H9 (cell line): ENCODE measurements at regions not wholly inside any gene's neighbourhood (a gene's known extent, or its start where the extent isn't known, plus 50 kb on each side); places are given as distances from the start of the nearest gene placed in this dataset.

Experiments
- DNase-seq: peaks from one replicate; pipeline ENCODE4 v3.0.0-alpha.2; 2017
- H2AFZ ChIP-seq: one replicate; pipeline ENCODE4 v1.6.1; 2013; ENCODE audit warnings: mild to moderate bottlenecking, low read length, control low read depth, moderate library complexity
- H2AK5ac ChIP-seq: 2 replicates; pipeline ENCODE4 v1.6.1; 2013; ENCODE audit warnings: low read length, control low read depth, mixed read lengths; ENCODE audit not compliant: insufficient read length
- H2BK120ac ChIP-seq: one replicate; pipeline ENCODE4 v1.6.1; 2013; ENCODE audit warnings: low read depth, mild to moderate bottlenecking, low read length, control low read depth, inconsistent platforms; ENCODE audit not compliant: poor library complexity, severe bottlenecking
- H2BK12ac ChIP-seq: 2 replicates; pipeline ENCODE4 v1.6.1; 2013; ENCODE audit warnings: low read length, control low read depth, mixed read lengths, low read depth; ENCODE audit not compliant: insufficient read length
- H2BK15ac ChIP-seq: 2 replicates; pipeline ENCODE4 v1.6.1; 2013; ENCODE audit warnings: low read depth, low read length, control low read depth
- H2BK20ac ChIP-seq: one replicate; pipeline ENCODE4 v1.6.1; 2013; ENCODE audit warnings: low read depth, mild to moderate bottlenecking, low read length, control low read depth, inconsistent platforms; ENCODE audit not compliant: poor library complexity, severe bottlenecking
- H2BK5ac ChIP-seq: 2 replicates; pipeline ENCODE4 v1.6.1; 2013; ENCODE audit warnings: low read length, control low read depth, mixed read lengths; ENCODE audit not compliant: insufficient read length
- H3K14ac ChIP-seq: 2 replicates; pipeline ENCODE4 v1.6.1; 2013; ENCODE audit warnings: low read length, control low read depth; ENCODE audit not compliant: insufficient read depth
- H3K18ac ChIP-seq: 2 replicates; pipeline ENCODE4 v1.6.1; 2013; ENCODE audit warnings: low read depth, mild to moderate bottlenecking, mixed read lengths, low read length, control low read depth; ENCODE audit not compliant: insufficient read length
- H3K23ac ChIP-seq: 2 replicates; pipeline ENCODE4 v1.6.1; 2013; ENCODE audit warnings: low read length, control low read depth, mixed read lengths, low read depth; ENCODE audit not compliant: insufficient read length
- H3K23me2 ChIP-seq: 2 replicates; pipeline ENCODE4 v1.6.1; 2013; ENCODE audit warnings: low read depth, mild to moderate bottlenecking, mixed read lengths, low read length, control low read depth; ENCODE audit not compliant: insufficient read length, poor library complexity, severe bottlenecking
- H3K27ac ChIP-seq: 2 replicates; pipeline ENCODE4 v1.5.1; 2013; ENCODE audit warnings: low read length, control low read depth, mixed read lengths, low read depth; ENCODE audit not compliant: insufficient read length
- H3K27me3 ChIP-seq: 2 replicates; pipeline ENCODE4 v1.6.1; 2013; ENCODE audit warnings: low read length, control low read depth, inconsistent platforms; ENCODE audit not compliant: insufficient read depth
- H3K4ac ChIP-seq: 2 replicates; pipeline ENCODE4 v1.6.1; 2013; ENCODE audit warnings: low read depth, mild to moderate bottlenecking, control low read depth, inconsistent platforms, low read length, moderate library complexity
- H3K4me1 ChIP-seq: 2 replicates; pipeline ENCODE4 v1.6.1; 2013; ENCODE audit warnings: low read length, control low read depth, inconsistent platforms; ENCODE audit not compliant: insufficient read depth
- H3K4me2 ChIP-seq: 2 replicates; pipeline ENCODE4 v1.6.1; 2013; ENCODE audit warnings: low read length, control low read depth, mixed read lengths; ENCODE audit not compliant: insufficient read length, insufficient read depth
- H3K56ac ChIP-seq: 2 replicates; pipeline ENCODE4 v1.6.1; 2013; ENCODE audit warnings: low read depth, mild to moderate bottlenecking, mixed read lengths, low read length, control low read depth; ENCODE audit not compliant: insufficient read length
- H3K79me1 ChIP-seq: 2 replicates; pipeline ENCODE4 v1.6.1; 2013; ENCODE audit warnings: low read depth, mild to moderate bottlenecking, moderate library complexity, low read length, control low read depth, inconsistent platforms; ENCODE audit not compliant: insufficient read depth, poor library complexity, severe bottlenecking
- H3K79me2 ChIP-seq: 2 replicates; pipeline ENCODE4 v1.6.1; 2013; ENCODE audit warnings: low read length, control low read depth, inconsistent platforms; ENCODE audit not compliant: insufficient read depth
- H3K9ac ChIP-seq: 2 replicates; pipeline ENCODE4 v1.6.1; 2013; ENCODE audit warnings: low read length, control low read depth, mixed read lengths; ENCODE audit not compliant: insufficient read length; ENCODE audit errors: extremely low read depth
- H3K9me3 ChIP-seq: one replicate; pipeline ENCODE4 v1.6.1; 2013; ENCODE audit warnings: low read depth, low read length, inconsistent platforms; ENCODE audit not compliant: control insufficient read depth
- H3T11ph ChIP-seq: one replicate; pipeline ENCODE4 v1.6.1; 2013; ENCODE audit warnings: mild to moderate bottlenecking, low read length, control low read depth, inconsistent platforms
- H4K20me1 ChIP-seq: one replicate; pipeline ENCODE4 v1.6.1; 2013; ENCODE audit not compliant: control insufficient read depth, insufficient read length, insufficient read depth
- H4K5ac ChIP-seq: 2 replicates; pipeline ENCODE4 v1.6.1; 2013; ENCODE audit warnings: low read depth, mild to moderate bottlenecking, mixed read lengths, low read length, control low read depth; ENCODE audit not compliant: insufficient read length
- H4K8ac ChIP-seq: replicated peaks from 2 replicates; pipeline ENCODE4 v1.6.1; 2013; ENCODE audit warnings: low read length, control low read depth, mixed read lengths, low read depth; ENCODE audit not compliant: insufficient read length
- H4K91ac ChIP-seq: 2 replicates; pipeline ENCODE4 v1.6.1; 2013; ENCODE audit warnings: low read depth, mild to moderate bottlenecking, moderate library complexity, mixed read lengths, low read length, control low read depth; ENCODE audit not compliant: insufficient read length
- H3K27ac Mint-ChIP-seq, 3 experiments: 2 replicates in 2 of 3; 3 replicates in 1 of 3; pipeline ENCODE4 v1.8.0; 2020 to 2021; ENCODE audit warnings: mixed read lengths in 3 of 3, mild to moderate bottlenecking in 1 of 3, moderate library complexity in 1 of 3
- H3K27me3 Mint-ChIP-seq: 2 replicates; pipeline ENCODE4 v1.8.0; 2021; ENCODE audit warnings: low read depth, mild to moderate bottlenecking, moderate library complexity, mixed read lengths
- H3K36me3 Mint-ChIP-seq, 3 experiments: 2 replicates in 2 of 3; 3 replicates in 1 of 3; pipeline ENCODE4 v1.8.0; 2020 to 2021; ENCODE audit warnings: low read depth in 3 of 3, mixed read lengths in 3 of 3; ENCODE audit not compliant: insufficient read depth in 1 of 3
- H3K4me1 Mint-ChIP-seq, 2 experiments: 2 replicates each; pipeline ENCODE4 v1.8.0; 2020; ENCODE audit warnings: mixed read lengths in 2 of 2
- H3K4me3 Mint-ChIP-seq, 2 experiments: 2 replicates in 1 of 2; 3 replicates in 1 of 2; pipeline ENCODE4 v1.8.0; 2020 to 2021; ENCODE audit warnings: mild to moderate bottlenecking in 2 of 2, mixed read lengths in 2 of 2, moderate library complexity in 1 of 2
- H3K9me3 Mint-ChIP-seq, 2 experiments: 2 replicates in 1 of 2; 3 replicates in 1 of 2; pipeline ENCODE4 v1.8.0; 2020; ENCODE audit warnings: mild to moderate bottlenecking in 2 of 2, mixed read lengths in 2 of 2, moderate library complexity in 1 of 2
- CTCF ChIP-seq: fragments of 200-600 bp; sonication (generic); conservative IDR thresholded peaks from 3 replicates; pipeline ENCODE4 v1.8.0; 2021; ENCODE audit warnings: antibody characterized with exemption, mild to moderate bottlenecking
- WGBS: extraction: QIAGEN DNeasy Blood & Tissue Kit; methylation state at CpG from one replicate; pipeline ENCODE4 v1.1.7; 2013; ENCODE audit warnings: missing lambda C conversion rate, low lambda C conversion rate, mixed read lengths; ENCODE audit not compliant: insufficient read length; ENCODE audit errors: extremely low coverage; 5-methylcytosine and 5-hydroxymethylcytosine counted together

GRCh38 chr22:48236261-48236660, 1473.8 kb downstream of the TBC1D22A start:
- Histone ChIP-seq H2BK120ac (no peak overlapping the region), H2BK15ac (no peak overlapping the region), H2BK5ac (no peak overlapping the region), H3K56ac (no peak overlapping the region), H2AK5ac (no peak overlapping the region), H4K91ac (no peak overlapping the region), H3K14ac (no peak overlapping the region), H3K79me1 (no peaks in the 10 kb centered on the region), H3K4me2 (no peak overlapping the region), H2BK20ac (no peak overlapping the region), H3K23me2 (no peaks in the 10 kb centered on the region), H3K9me3 (peaks cover 5% of the 10 kb centered on the region), H3K27ac (no peak overlapping the region), H2BK12ac (no peak overlapping the region), H3K4ac (no peak overlapping the region), H4K5ac (no peak overlapping the region), H3T11ph (no peak overlapping the region), H4K8ac (no peak overlapping the region), H2AFZ (no peak overlapping the region), H3K18ac (no peak overlapping the region), H3K79me2 (no peaks in the 10 kb centered on the region), H3K27me3 (no peaks in the 10 kb centered on the region), H4K20me1 (no peaks in the 10 kb centered on the region), H3K23ac (no peak overlapping the region), H3K4me1 (no peaks in the 10 kb centered on the region; the same call in 1 of the 2 replicates), H3K9ac (no peak overlapping the region)
- TF ChIP-seq CTCF = no peak
- DNase-seq = no peak
- no peak overlapping the region for H3K4me3 Mint-ChIP-seq
- peaks cover 20 to 22% of the 10 kb centered on the region in 2 experiments for H3K4me1 Mint-ChIP-seq
- WGBS = no CpG with 5 or more reads among the region's 4 CpGs
- peaks cover 37% of the 10 kb centered on the region for H3K27me3 Mint-ChIP-seq
- peaks cover 17 to 19% of the 10 kb centered on the region in 2 experiments for H3K9me3 Mint-ChIP-seq
- H3K27ac Mint-ChIP-seq = no peak overlapping the region
- H3K36me3 Mint-ChIP-seq = peaks cover 0 to 20% (median 6%) of the 10 kb centered on the region in 3 experiments; a peak in 4 of 7 replicates
